ENCODE measurements at regions not wholly inside any gene's neighbourhood (a gene's known extent, or its start where the extent isn't known, plus 50 kb on each side); places are given as distances from the start of the nearest gene placed in this dataset.

DNA sequence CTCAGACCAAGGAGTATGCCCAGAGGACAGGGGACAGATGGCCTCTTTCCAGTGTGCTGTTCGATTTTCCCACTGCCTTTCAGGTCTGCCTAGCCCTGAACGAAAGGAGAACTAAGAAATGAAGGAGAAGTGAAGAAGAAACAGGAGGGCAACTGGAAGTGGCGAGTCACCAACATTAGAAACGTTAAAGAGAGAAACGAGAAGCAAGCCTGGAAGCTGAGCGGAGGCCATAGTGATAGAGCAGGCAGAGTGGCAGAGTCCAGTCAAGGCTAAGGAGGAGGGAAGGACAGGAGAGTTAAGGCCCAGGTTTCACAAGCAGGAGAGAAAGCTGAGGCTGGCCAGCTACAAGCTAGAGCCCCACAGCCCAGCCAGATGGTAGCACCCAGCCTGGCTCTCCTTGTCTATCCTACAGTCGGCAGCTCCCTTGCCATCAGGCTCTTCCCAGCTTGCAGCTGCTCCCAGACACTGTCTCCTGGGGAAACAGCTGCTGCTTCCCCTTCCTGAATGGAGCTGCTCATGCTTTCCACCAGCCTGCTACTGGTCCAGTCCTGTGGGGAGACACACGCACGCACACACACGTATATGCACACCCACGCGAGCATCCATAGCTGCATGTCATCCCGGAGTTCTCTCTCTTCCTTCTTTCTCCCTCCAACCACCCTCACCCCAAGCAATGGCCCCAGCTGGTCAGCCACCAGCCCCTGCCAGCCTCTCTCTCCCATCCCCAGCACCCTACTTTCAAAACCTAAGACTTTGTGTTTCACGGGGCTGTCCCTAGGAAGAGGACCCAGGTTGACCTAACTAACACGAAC, 139.7 kb upstream of the CCND2 start:
- H3K9me2 ChIP-seq (ENCODE audit: insufficient read depth, low read length), result no peaks in the 10 kb centered on the region
- no peaks in the 10 kb centered on the region for H4K20me1 ChIP-seq (ENCODE audit: insufficient read depth)
- H3K9ac ChIP-seq (ENCODE audit: low read length), result no peak overlapping the region
- H3F3A ChIP-seq (ENCODE audit: insufficient read depth, low read length, poor library complexity, severe bottlenecking), result no peaks in the 10 kb centered on the region
- no peaks in the 10 kb centered on the region for H3K79me2 ChIP-seq (replicated peaks; ENCODE audit: insufficient read depth, low read length)
- H3K27ac ChIP-seq (ENCODE audit: low read length), result no peak overlapping the region
- H3K9me3 ChIP-seq (ENCODE audit: low read length), result no peaks in the 10 kb centered on the region
- H3K4me3 ChIP-seq (ENCODE audit: low read length), result no peak overlapping the region
- TF ChIP-seq POLR2AphosphoS5 (IDR thresholded peaks at IDR 0.05) (no peak), EP300 (conservative IDR thresholded peaks at IDR 0.05; ENCODE audit: poor library complexity, severe bottlenecking) (no peak), MXI1 (conservative IDR thresholded peaks at IDR 0.05; ENCODE audit: poor library complexity, severe bottlenecking) (no peak), RAD21 (conservative IDR thresholded peaks at IDR 0.05) (no peak), SMC3 (conservative IDR thresholded peaks at IDR 0.05; ENCODE audit: poor library complexity) (no peak)
- H3K27me3 ChIP-seq (ENCODE audit: insufficient read depth, low read depth, low read length), result no peaks in the 10 kb centered on the region
- H2AFZ ChIP-seq (ENCODE audit: low read depth, low read length), result no peak overlapping the region
- no peak overlapping the region for H3K4me2 ChIP-seq (ENCODE audit: low read length)
- H3K36me3 ChIP-seq (ENCODE audit: insufficient read depth, low read length), result no peaks in the 10 kb centered on the region

GRCh38 chr12:4133029-4133428, 140.5 kb upstream of the CCND2 start:
- TF ChIP-seq, protein P1, sequence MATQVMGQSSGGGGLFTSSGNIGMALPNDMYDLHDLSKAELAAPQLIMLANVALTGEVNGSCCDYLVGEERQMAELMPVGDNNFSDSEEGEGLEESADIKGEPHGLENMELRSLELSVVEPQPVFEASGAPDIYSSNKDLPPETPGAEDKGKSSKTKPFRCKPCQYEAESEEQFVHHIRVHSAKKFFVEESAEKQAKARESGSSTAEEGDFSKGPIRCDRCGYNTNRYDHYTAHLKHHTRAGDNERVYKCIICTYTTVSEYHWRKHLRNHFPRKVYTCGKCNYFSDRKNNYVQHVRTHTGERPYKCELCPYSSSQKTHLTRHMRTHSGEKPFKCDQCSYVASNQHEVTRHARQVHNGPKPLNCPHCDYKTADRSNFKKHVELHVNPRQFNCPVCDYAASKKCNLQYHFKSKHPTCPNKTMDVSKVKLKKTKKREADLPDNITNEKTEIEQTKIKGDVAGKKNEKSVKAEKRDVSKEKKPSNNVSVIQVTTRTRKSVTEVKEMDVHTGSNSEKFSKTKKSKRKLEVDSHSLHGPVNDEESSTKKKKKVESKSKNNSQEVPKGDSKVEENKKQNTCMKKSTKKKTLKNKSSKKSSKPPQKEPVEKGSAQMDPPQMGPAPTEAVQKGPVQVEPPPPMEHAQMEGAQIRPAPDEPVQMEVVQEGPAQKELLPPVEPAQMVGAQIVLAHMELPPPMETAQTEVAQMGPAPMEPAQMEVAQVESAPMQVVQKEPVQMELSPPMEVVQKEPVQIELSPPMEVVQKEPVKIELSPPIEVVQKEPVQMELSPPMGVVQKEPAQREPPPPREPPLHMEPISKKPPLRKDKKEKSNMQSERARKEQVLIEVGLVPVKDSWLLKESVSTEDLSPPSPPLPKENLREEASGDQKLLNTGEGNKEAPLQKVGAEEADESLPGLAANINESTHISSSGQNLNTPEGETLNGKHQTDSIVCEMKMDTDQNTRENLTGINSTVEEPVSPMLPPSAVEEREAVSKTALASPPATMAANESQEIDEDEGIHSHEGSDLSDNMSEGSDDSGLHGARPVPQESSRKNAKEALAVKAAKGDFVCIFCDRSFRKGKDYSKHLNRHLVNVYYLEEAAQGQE (IDR thresholded peaks at IDR 0.05; ENCODE audit: borderline replicate concordance), result no peak
- TF ChIP-seq TAF1 (IDR thresholded peaks at IDR 0.05; ENCODE audit: low read depth), result no peak
- no peak for TF ChIP-seq RAD21 (conservative IDR thresholded peaks at IDR 0.05)
- no peak for TF ChIP-seq EZH2 (IDR thresholded peaks at IDR 0.05; ENCODE audit: borderline replicate concordance, insufficient read depth, low read length, poor library complexity, severe bottlenecking)
- TF ChIP-seq SMC3 (conservative IDR thresholded peaks at IDR 0.05; ENCODE audit: poor library complexity), result no peak
- no peak for TF ChIP-seq POLR2AphosphoS5 (IDR thresholded peaks at IDR 0.05)
- TF ChIP-seq, protein P2, sequence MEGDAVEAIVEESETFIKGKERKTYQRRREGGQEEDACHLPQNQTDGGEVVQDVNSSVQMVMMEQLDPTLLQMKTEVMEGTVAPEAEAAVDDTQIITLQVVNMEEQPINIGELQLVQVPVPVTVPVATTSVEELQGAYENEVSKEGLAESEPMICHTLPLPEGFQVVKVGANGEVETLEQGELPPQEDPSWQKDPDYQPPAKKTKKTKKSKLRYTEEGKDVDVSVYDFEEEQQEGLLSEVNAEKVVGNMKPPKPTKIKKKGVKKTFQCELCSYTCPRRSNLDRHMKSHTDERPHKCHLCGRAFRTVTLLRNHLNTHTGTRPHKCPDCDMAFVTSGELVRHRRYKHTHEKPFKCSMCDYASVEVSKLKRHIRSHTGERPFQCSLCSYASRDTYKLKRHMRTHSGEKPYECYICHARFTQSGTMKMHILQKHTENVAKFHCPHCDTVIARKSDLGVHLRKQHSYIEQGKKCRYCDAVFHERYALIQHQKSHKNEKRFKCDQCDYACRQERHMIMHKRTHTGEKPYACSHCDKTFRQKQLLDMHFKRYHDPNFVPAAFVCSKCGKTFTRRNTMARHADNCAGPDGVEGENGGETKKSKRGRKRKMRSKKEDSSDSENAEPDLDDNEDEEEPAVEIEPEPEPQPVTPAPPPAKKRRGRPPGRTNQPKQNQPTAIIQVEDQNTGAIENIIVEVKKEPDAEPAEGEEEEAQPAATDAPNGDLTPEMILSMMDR (IDR thresholded peaks at IDR 0.05; ENCODE audit: poor library complexity, severe bottlenecking), result no peak
- TF ChIP-seq MXI1 (conservative IDR thresholded peaks at IDR 0.05; ENCODE audit: poor library complexity, severe bottlenecking), result no peak
- no peak for TF ChIP-seq EP300 (conservative IDR thresholded peaks at IDR 0.05; ENCODE audit: poor library complexity, severe bottlenecking)
- Histone ChIP-seq H3K36me3 (ENCODE audit: insufficient read depth, low read length) (no peaks in the 10 kb centered on the region), H3K27ac (ENCODE audit: low read length) (no peak overlapping the region), H3K9me3 (ENCODE audit: low read length) (no peaks in the 10 kb centered on the region), H3K79me2 (replicated peaks; ENCODE audit: insufficient read depth, low read length) (no peaks in the 10 kb centered on the region), H3K4me3 (ENCODE audit: low read length) (no peak overlapping the region), H2AFZ (ENCODE audit: low read depth, low read length) (no peak overlapping the region), H3K9ac (ENCODE audit: low read length) (no peak overlapping the region), H3F3A (ENCODE audit: insufficient read depth, low read length, poor library complexity, severe bottlenecking) (no peaks in the 10 kb centered on the region), H3K9me2 (ENCODE audit: insufficient read depth, low read length) (no peaks in the 10 kb centered on the region), H3K4me2 (ENCODE audit: low read length) (no peak overlapping the region), H4K20me1 (ENCODE audit: insufficient read depth) (no peaks in the 10 kb centered on the region), H3K27me3 (ENCODE audit: insufficient read depth, low read depth, low read length) (no peaks in the 10 kb centered on the region)
